Coronary artery (tissue), 2 donors: ENCODE measurements at regions not wholly inside any gene's neighbourhood (a gene's known extent, or its start where the extent isn't known, plus 50 kb on each side); places are given as distances from the start of the nearest gene placed in this dataset.

Experiments
- DNase-seq: peaks from one replicate; pipeline ENCODE4 v3.0.0-alpha.2; 2017; ENCODE audit warnings: low spot score
- H3K27ac ChIP-seq, 2 donors: fragments of 200-600 bp; sonication (generic); one replicate each; pipeline ENCODE4 v1.5.1; 2016 to 2019
- H3K4me3 ChIP-seq: fragments of 200-600 bp; sonication (generic); 2 replicates; pipeline ENCODE4 v1.5.1; 2016; ENCODE audit warnings: mild to moderate bottlenecking, moderate library complexity
- TF ChIP-seq, protein P1 (sequence below): fragments of 200-600 bp; sonication (generic); IDR thresholded peaks from one replicate; pipeline ENCODE4 v1.5.1; 2019; ENCODE audit warnings: antibody characterized with exemption

DNA sequence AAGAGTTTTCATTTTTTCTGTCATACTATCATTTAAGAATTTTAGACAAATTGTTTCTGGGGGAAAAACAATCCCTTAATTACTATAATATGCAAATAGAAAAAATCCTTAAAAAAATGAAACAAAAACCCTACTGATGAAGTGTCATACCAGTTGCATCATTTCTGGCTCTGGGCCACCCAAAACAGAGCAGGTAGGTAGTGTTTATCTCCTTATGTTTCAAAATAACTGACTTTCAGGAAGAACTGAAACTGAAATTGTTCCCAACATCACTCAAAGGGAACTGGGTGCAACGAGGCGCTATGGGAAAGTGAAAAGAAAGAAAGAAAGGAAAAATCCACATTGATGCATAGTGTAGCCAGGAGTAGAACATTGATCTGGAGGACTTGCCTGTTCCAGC lies 653.1 kb upstream of the SOX9 start:
- Histone ChIP-seq H3K27ac (no peak overlapping the region), H3K4me3 (no peak overlapping the region)
- TF ChIP-seq, protein P1, sequence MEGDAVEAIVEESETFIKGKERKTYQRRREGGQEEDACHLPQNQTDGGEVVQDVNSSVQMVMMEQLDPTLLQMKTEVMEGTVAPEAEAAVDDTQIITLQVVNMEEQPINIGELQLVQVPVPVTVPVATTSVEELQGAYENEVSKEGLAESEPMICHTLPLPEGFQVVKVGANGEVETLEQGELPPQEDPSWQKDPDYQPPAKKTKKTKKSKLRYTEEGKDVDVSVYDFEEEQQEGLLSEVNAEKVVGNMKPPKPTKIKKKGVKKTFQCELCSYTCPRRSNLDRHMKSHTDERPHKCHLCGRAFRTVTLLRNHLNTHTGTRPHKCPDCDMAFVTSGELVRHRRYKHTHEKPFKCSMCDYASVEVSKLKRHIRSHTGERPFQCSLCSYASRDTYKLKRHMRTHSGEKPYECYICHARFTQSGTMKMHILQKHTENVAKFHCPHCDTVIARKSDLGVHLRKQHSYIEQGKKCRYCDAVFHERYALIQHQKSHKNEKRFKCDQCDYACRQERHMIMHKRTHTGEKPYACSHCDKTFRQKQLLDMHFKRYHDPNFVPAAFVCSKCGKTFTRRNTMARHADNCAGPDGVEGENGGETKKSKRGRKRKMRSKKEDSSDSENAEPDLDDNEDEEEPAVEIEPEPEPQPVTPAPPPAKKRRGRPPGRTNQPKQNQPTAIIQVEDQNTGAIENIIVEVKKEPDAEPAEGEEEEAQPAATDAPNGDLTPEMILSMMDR: no peak
- DNase-seq: no peak

DNA sequence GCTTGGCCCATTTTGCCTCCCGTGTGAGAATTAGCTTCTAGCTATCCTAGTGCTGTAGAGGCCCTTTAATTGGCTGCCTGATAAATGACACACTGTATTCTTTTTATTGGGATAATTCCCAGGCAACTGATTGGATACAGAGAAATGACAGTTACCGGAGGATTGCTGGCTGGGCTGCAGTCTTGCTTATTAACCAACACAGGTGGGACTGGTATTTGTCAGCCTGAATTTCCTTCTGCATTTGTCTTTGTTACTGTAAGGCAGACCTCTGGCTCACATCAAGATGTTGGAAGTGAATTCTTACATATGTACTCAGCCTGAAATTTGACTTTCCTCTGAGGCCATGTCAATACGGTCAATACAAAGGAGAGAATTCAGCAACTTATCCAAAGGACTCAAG lies 650.8 kb upstream of the SOX9 start:
- H3K4me3 ChIP-seq: no peak overlapping the region
- DNase-seq: no peak
- no peak overlapping the region for H3K27ac ChIP-seq
- TF ChIP-seq, protein P1: no peak

DNA sequence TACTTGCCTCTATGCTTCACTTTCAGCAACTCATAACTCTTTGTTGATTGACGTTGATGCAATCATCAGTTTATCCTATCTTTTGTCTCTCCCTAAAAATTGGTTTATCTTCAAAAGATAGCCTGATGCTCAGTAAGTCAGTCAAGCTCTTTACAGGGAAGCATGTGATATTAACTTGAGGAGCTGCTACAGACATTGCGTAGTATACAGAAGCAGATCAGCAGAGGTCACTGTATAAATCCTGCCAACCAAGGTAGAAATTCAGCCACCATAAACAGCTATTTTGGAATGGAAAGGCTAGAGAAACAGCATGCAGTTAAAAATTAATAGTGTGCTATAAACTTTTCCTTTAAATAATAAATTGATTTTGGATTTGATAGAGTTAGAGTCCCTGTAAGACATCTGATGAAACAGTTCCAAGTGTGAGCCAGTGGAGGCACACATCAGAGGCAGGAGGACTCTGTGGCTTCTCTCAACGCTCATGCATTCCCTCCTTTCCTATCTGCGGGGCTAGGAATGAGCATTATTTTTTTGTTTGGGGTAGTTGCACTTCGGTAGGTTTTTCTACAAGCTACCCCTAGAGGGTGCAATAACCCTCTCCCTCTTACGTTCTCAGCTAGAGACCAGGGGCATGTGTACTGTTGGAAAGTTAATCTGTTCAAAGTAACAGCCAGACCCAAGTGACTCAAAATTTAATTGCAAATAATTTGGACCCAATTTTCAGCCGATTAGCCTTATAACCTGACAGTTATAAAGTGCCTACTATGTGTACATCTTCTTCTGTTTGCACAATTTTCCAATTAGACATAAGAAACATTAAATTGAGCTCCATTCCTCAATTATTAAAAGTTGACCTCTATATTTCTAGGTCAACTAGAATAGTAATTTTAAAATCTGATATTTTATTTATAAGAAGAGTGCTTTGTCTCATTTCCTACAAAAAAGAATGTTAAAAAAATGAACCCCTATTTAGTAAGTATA lies 647.7 kb upstream of the SOX9 start:
- no peak for DNase-seq
- TF ChIP-seq, protein P1: no peak
- no peak overlapping the region for H3K4me3 ChIP-seq
- H3K27ac ChIP-seq: no peak overlapping the region

DNA sequence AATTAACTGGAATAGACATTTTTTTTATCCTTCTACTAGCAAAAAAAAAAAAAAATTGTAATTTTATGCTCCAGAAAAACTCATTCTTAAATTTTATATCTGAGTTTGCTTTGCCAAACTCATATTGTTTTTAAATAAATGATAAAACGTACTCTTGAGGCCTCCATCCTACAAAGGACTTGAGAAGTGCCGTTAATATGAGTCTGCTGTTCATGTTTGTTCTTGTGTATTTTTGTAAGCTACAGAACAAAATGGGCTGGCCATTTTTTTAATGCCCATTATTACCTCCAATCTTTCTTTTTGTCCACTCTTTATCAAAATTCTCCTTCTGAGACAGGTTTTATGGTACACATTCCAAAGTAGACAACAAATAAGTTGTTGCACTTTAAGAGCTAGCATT lies 643.5 kb upstream of the SOX9 start:
- no peak overlapping the region for H3K4me3 ChIP-seq
- no peak overlapping the region for H3K27ac ChIP-seq
- TF ChIP-seq, protein P1: no peak
- DNase-seq: no peak

DNA sequence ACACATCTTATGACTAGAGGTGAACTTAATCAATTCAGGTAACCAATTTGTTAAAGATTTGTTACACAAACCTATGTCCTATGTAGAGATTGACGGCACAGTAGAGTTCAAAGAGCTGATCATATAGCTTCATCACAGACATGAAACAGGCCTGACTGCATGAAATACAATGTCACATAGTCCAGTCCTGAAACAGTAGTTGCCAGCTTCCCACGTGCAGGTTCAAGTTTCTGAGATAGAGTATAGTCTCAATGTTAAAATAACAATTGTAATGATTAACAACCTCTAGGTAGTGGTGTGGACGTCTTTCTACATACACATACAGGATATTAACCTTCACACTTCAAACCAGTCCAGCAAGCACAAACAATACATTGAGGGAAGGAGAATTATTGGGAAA lies 640.7 kb upstream of the SOX9 start:
- TF ChIP-seq, protein P1: no peak
- Histone ChIP-seq H3K4me3 (no peak overlapping the region), H3K27ac (no peak overlapping the region)
- DNase-seq: no peak

DNA sequence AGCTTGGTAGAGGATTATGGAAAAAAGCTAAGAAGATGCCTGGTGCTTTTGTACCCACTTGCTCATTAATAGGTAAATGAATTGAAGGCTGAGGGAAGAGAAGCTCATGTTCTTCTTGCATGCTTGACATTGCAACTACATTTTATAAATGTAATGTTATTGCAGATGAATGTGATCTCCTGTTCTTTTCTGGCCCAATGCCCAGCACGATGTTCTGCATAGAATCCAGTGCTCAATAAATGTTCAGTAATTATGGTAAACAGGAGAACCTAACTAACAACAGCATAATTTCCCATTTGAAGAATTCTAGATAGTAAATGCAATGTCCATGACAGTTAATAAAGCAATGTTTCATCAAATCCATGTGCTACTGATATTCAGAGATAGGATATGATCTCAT lies 638.2 kb upstream of the SOX9 start:
- no peak overlapping the region for H3K4me3 ChIP-seq
- no peak overlapping the region for H3K27ac ChIP-seq
- no peak for DNase-seq
- TF ChIP-seq, protein P1: no peak

DNA sequence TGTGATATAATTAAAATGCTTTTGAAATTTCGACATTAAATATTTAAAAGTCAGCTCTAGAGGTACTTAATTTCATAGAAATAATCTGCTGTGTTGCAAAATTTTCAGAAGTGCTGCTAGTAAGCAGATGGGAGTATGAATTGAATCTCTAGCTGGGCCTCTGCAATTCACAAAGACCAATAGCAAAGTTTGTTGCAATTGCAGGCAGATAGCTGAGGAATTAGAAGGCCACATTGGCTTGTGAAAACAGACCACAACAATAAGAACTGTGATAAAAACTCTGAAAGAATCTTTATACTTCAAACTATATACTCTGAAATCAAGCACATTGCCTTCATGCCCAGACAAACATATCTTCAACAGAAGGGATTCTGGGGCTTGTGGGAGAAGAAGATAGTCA lies 636.3 kb upstream of the SOX9 start:
- no peak for DNase-seq
- Histone ChIP-seq H3K4me3 (no peak overlapping the region), H3K27ac (no peak overlapping the region)
- TF ChIP-seq, protein P1: no peak
